ENCODE measurements at regions not wholly inside any gene's neighbourhood (a gene's known extent, or its start where the extent isn't known, plus 50 kb on each side); places are given as distances from the start of the nearest gene placed in this dataset.
"Not testable (repeated sequence)": the region's sequence is repeated elsewhere in the genome, so short reads cannot be mapped to it uniquely, and the experiment has no call there.

GRCh38 chr1:189261128-189261527, 1216.5 kb downstream of the BRINP3 start:
- DNase-seq = not testable (repeated sequence)

- DNase-seq = no peak
Observed at GRCh38 chr1:189269011-189269410, 1208.7 kb downstream of the BRINP3 start.

GRCh38 chr1:189274267-189274666, 1203.4 kb downstream of the BRINP3 start:
- no peak for DNase-seq

GRCh38 chr1:189275796-189276195, 1201.9 kb downstream of the BRINP3 start:
- peak; percentile 46 for DNase-seq

- no peak for DNase-seq
Observed at GRCh38 chr1:189289346-189289745, 1188.3 kb downstream of the BRINP3 start.

GRCh38 chr1:189301235-189301634, 1176.4 kb downstream of the BRINP3 start:
- no peak for DNase-seq

DNA sequence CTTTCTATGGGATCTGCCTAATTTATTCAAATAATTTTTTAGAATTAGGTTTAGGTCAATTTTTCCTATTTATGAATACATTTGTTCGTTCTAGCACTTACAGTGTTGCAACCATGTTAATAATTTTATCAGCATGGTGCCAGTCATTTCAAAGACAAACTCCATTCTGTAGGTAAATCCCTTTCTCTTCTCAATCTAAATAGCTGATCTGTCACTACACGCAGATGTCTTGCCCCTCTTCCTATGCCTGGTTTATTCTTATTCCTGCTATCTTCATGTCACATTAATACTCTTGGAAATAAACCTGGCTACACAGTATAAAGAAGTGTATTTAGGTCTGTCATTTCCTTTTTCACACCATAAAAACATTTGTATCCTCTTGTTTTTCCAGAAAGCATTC, 1172.4 kb downstream of the BRINP3 start:
- DNase-seq = no peak

DNA sequence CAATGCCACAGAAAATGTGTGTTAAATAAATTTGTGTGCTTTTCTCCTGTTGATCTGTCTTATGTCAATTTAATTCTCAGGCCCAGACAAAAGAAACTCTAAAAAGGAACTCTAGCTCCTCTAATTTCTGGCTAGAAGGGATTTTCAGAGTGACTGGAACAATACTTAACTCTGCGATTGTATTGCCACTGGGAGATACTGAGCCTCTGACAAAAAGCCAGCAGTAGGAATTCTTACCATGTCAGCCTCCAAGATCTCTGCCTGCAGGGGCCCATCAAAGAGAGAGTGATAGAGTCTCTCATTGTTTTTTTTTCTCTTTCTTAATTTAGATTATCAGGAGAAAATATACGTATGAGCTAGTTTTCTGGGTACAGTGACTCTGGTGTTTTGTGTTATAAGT, 1165.7 kb downstream of the BRINP3 start:
- DNase-seq = no peak

GRCh38 chr1:189312499-189312898, 1165.2 kb downstream of the BRINP3 start:
- no peak for DNase-seq

GRCh38 chr1:189313488-189313887, 1164.2 kb downstream of the BRINP3 start:
- no peak for DNase-seq

DNA sequence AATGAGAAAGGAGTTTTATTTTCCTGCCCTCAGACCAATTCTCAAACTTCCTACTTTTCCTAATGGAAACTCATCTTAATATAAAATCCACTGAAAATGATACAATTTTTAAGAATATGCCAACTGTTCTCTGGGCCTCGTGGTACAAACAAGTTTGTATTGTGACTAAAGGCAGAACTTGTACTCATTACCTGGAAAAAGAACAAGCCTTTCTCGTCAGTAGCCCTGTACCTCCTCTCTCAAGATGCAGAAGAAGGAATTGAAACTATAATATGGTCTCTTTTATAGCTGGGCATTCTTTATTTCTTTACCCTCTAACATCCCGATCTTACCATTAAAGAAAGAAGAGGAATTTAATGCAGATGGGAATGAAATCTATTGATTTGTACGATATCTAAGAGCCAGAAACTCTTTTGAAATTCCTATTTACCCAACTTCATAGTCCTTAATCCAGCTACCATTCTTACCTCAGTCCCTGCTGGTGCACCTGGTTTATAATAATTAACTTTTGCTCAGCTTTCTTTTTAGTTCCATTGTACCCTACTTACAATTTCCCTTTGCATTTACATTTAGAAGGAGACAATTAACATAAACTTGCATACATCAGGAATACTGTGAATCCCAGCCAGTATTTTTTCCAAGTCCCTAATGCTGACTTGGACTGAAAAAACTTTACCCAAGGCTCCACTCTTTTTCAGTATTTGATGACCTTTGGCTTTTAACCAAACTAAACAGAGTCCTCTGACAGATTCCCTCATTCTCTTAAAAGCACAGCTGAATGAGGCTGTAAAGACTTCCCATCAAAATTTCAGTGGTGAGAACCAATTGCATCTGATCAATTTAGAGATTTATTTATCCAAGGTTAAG, 1162.4 kb downstream of the BRINP3 start:
- no peak for DNase-seq

GRCh38 chr1:189323091-189323490, 1154.6 kb downstream of the BRINP3 start:
- no peak for DNase-seq

- not testable (repeated sequence) for DNase-seq
Observed at GRCh38 chr1:189331071-189331470, 1146.6 kb downstream of the BRINP3 start.

DNA sequence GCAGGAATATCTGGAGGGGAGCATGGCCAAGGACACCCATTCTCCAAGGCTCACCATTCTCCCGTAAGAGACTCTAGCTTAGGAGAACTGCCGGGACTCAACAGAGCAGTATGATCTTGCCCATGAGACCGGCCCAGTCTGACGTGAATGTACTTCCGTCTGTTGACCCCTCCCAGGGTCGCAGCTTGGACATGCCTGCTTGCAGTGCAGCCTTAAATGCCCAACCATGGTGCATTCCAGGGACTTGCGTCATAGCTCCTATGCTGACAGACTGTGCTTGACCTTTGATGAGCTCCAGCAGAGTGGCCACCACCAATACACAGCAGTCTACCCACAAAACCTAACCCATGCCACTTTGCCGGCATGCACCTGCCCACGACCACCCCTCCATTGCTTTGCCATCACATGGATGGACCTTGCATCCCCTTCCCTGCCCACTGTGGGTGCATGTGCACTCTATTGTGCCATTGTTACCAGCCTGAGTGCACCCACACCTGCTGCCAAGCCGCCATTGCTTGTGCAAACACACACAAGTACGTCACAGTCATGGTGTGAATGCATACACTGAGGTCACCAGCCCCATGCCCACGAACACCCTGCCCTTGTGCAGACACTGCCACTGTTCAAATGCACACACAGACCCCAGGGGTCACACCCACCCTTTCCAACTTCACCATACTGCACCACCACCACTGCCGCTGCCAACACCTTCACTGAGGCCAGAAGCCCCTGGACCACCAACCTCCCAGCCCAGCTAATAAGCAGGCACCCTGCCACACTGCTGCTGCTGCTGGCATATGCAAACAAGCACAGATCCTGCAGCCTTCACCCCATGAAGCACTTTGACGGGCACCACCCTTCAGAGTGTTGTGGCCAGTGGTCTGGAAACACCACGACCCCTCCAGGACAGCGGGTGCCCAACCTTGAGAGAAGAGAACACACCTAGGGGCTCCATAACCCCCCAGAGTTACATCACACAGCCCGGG, 1141.3 kb downstream of the BRINP3 start:
- no peak for DNase-seq

GRCh38 chr1:189349607-189350006, 1128.1 kb downstream of the BRINP3 start:
- DNase-seq = no peak

GRCh38 chr1:189350983-189351616, 1126.6 kb downstream of the BRINP3 start:
- DNase-seq = no peak

- peak; percentile 12 for DNase-seq
Observed at GRCh38 chr1:189351960-189352359, 1125.7 kb downstream of the BRINP3 start.

- DNase-seq = no peak
Observed at GRCh38 chr1:189356206-189356605, 1121.5 kb downstream of the BRINP3 start.

GRCh38 chr1:189357317-189357716, 1120.3 kb downstream of the BRINP3 start:
- no peak for DNase-seq

GRCh38 chr1:189369612-189370011, 1108.1 kb downstream of the BRINP3 start:
- DNase-seq = no peak

DNA sequence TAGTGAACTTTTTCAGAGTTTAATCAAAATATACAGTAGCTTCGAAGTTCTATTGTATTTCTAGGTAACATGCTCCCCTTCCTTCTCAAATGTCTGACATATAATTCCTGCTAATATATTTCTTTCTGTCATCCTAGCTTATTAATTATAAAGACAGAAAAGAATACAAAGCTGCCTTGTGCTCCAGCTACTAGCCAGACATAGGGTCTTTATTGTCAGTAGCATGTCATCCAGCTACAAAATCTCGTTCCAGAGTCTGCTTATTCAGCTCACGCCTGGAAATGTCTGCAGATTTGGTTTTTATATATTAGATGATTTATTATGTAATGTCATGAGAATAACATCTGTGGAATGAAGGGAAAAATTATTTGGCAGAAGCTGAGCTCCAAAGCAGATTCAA, 1102.8 kb downstream of the BRINP3 start:
- no peak for DNase-seq

DNA sequence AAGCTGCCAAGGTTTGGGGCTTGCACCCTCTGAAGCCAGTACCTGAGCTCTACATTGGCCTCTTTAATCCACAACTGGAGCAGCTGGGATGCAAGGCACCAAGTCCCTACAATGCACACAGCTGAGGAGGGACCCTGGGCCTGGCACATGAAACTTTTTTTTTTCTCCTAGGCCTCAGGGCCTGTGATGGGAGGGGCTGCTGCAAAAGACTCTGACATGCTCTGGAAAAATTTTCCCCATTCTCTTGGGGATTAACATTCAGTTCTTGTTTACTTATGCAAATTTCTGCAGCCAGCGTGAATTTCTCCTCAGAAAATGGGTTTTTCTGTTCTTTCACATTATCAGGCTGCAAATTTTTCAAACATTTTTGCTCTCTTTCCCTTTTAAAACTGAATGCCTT, 1072.2 kb downstream of the BRINP3 start:
- DNase-seq = no peak

GRCh38 chr1:189409774-189410173, 1067.9 kb downstream of the BRINP3 start:
- no peak for DNase-seq
